Mammary epithelial cell (primary cell): ENCODE measurements at regions not wholly inside any gene's neighbourhood (a gene's known extent, or its start where the extent isn't known, plus 50 kb on each side); places are given as distances from the start of the nearest gene placed in this dataset.

Experiments used
- CTCF ChIP-seq, 2 donors: IDR thresholded peaks in 1 of 2; conservative IDR thresholded peaks in 1 of 2; 2 replicates each; pipeline ENCODE4 v1.5.1; 2011 to 2012; ENCODE audit warnings: inconsistent platforms in 2 of 2, low read length in 2 of 2, mild to moderate bottlenecking in 2 of 2, control low read depth in 1 of 2, low read depth in 1 of 2; ENCODE audit not compliant: insufficient read depth in 1 of 2; ENCODE audit errors: extremely low read depth in 1 of 2
- EZH2 ChIP-seq: IDR thresholded peaks from 2 replicates; pipeline ENCODE4 v1.6.1; 2012; ENCODE audit warnings: low read length, inconsistent platforms, borderline replicate concordance

GRCh38 chr5:124654418-124654817, 92.0 kb downstream of the ZNF608 start:
- no peak for TF ChIP-seq CTCF (conservative IDR thresholded peaks at IDR 0.05 in 1 of 2, IDR thresholded peaks at IDR 0.05 in 1 of 2; ENCODE audit: extremely low read depth in 1 of 2, insufficient read depth in 1 of 2, low read depth in 1 of 2, low read length in 2 of 2)
- no peak for TF ChIP-seq EZH2
